Psoas muscle (tissue), 7 donors: ENCODE measurements at regions not wholly inside any gene's neighbourhood (a gene's known extent, or its start where the extent isn't known, plus 50 kb on each side); places are given as distances from the start of the nearest gene placed in this dataset.

Source experiments
- ATAC-seq, 4 donors: fragments of 200-7000 bp; cut with Tn5 transposase; one replicate each; pipeline ENCODE4 v1.9.1; 2020; ENCODE audit warnings: moderate library complexity in 3 of 4, mild to moderate bottlenecking in 2 of 4
- DNase-seq, 2 donors: peaks; one replicate each; pipeline ENCODE4 v3.0.0-alpha.2; 2020
- H3K27ac ChIP-seq: fragments of 200-600 bp; one replicate; pipeline ENCODE4 v1.8.0; 2022
- H3K27me3 ChIP-seq, 3 donors: fragments of 200-600 bp in 1 of 3; one replicate each; pipeline versions ENCODE4 v1.6.1 to v1.8.0; 2013 to 2022; ENCODE audit warnings: low read length in 2 of 3, mild to moderate bottlenecking in 2 of 3, moderate library complexity in 1 of 3; ENCODE audit not compliant: insufficient read depth in 3 of 3
- H3K36me3 ChIP-seq, 2 donors: fragments of 200-600 bp in 1 of 2; one replicate each; pipeline versions ENCODE4 v1.6.1 to v1.8.0; 2013 to 2022; ENCODE audit warnings: low read depth in 1 of 2, mild to moderate bottlenecking in 1 of 2, moderate library complexity in 1 of 2; ENCODE audit not compliant: insufficient read depth in 1 of 2
- H3K4me1 ChIP-seq: fragments of 200-600 bp; one replicate; pipeline ENCODE4 v1.8.0; 2022
- H3K4me3 ChIP-seq: fragments of 200-600 bp; one replicate; pipeline ENCODE4 v1.8.0; 2022; ENCODE audit warnings: mild to moderate bottlenecking
- H3K9me3 ChIP-seq: fragments of 200-600 bp; one replicate; pipeline ENCODE4 v1.8.0; 2022
- CTCF ChIP-seq: fragments of 200-600 bp; IDR thresholded peaks from one replicate; pipeline ENCODE4 v1.8.0; 2022; ENCODE audit warnings: antibody characterized with exemption
- WGBS, 3 donors: extraction: QIAGEN DNeasy Blood & Tissue Kit; methylation state at CpG; one replicate each; pipeline versions ENCODE4 v1.1.6 to v1.1.7; 2013; 5-methylcytosine and 5-hydroxymethylcytosine counted together
- intact Hi-C, 2 donors: fragments of 100-400 bp; cut with DNase I; formaldehyde crosslinking; loops; one replicate each; pipeline versions ENCODE4 v1.11.0 to v1.14.2; 2022
- donor health status: healthy with polysubstance abuse.
- donor health status: DM: no; HTN: no; CAD: no; lungs with moderate emphysema.
- donor health status: Bipolar disorder and iron deficiency.
- donor health status: healthy.
- donor health status: DM: yes; HTN: yes; CAD: no.
- donor health status: DM: no; HTN: no; CAD: no.
- donor health status: DM: yes; HTN: yes; CAD: no.

GRCh38 chr11:76278526-76278925 is 72.2 kb upstream of the WNT11 start:
- intact Hi-C loops, result no loop called here
- 89 to 95% (median 93%) methylated on average over 4 of the region's 4 CpGs for WGBS, 3 donors
- ATAC-seq (no peak), DNase-seq (no peak)
- Histone ChIP-seq H3K27ac (no peak overlapping the region), H3K4me1 (no peaks in the 10 kb centered on the region), H3K36me3 (no peaks in the 10 kb centered on the region), H3K27me3 (no peaks in the 10 kb centered on the region), H3K9me3 (peaks cover 2% of the 10 kb centered on the region), H3K4me3 (no peak overlapping the region)
- TF ChIP-seq CTCF, result no peak

GRCh38 chr11:76277298-76278175 is 71.2 kb upstream of the WNT11 start:
- ATAC-seq, result no peak
- TF ChIP-seq CTCF, result no peak
- H3K4me3 ChIP-seq, result no peak overlapping the region
- H3K27me3 ChIP-seq, result no peaks in the 10 kb centered on the region
- 79 to 84% (median 83%) methylated on average over 25 of the region's 25 CpGs for WGBS, 3 donors
- peaks cover 2% of the 10 kb centered on the region for H3K9me3 ChIP-seq
- H3K4me1 ChIP-seq, result no peaks in the 10 kb centered on the region
- H3K27ac ChIP-seq, result no peak overlapping the region
- no peaks in the 10 kb centered on the region for H3K36me3 ChIP-seq
- DNase-seq, result no peak
- intact Hi-C loops, result no loop called here

GRCh38 chr11:76276781-76277155 is 70.5 kb upstream of the WNT11 start:
- H3K36me3 ChIP-seq, result no peaks in the 10 kb centered on the region
- H3K4me1 ChIP-seq, result no peaks in the 10 kb centered on the region
- no peak for TF ChIP-seq CTCF
- no peak for DNase-seq
- no peak for ATAC-seq
- peaks cover 2% of the 10 kb centered on the region for H3K9me3 ChIP-seq
- no peak overlapping the region for H3K4me3 ChIP-seq
- intact Hi-C loops, result no loop called here
- no peak overlapping the region for H3K27ac ChIP-seq
- H3K27me3 ChIP-seq, result no peaks in the 10 kb centered on the region
- WGBS, 3 donors, result 85 to 98% (median 91%) methylated on average over 4 of the region's 4 CpGs

GRCh38 chr11:76276046-76276780 is 69.9 kb upstream of the WNT11 start:
- Histone ChIP-seq H3K4me1 (no peaks in the 10 kb centered on the region), H3K9me3 (peaks cover 2% of the 10 kb centered on the region), H3K27me3 (no peaks in the 10 kb centered on the region), H3K4me3 (no peak overlapping the region), H3K36me3 (no peaks in the 10 kb centered on the region), H3K27ac (no peak overlapping the region)
- intact Hi-C loops, result no loop called here
- 74 to 82% (median 74%) methylated on average over 9 of the region's 9 CpGs for WGBS, 3 donors
- DNase-seq, result no peak
- no peak for TF ChIP-seq CTCF
- ATAC-seq, result no peak
